GM12872 (cell line): ENCODE measurements at regions not wholly inside any gene's neighbourhood (a gene's known extent, or its start where the extent isn't known, plus 50 kb on each side); places are given as distances from the start of the nearest gene placed in this dataset.

ENCODE experiments used
- CTCF ChIP-seq: IDR thresholded peaks from 3 replicates; pipeline ENCODE4 v1.5.1; 2011; ENCODE audit warnings: low read depth, mild to moderate bottlenecking, low read length, moderate library complexity; ENCODE audit not compliant: insufficient read depth

- TF ChIP-seq CTCF: peak; percentile 53; the same call in 2 of the 3 replicates
These were observed 88.4 kb upstream of the ZNF492 start for GRCh38 chr19:22545751-22546150.

- no peak for TF ChIP-seq CTCF
These were observed 100.4 kb upstream of the ZNF492 start for GRCh38 chr19:22533761-22534160.

GRCh38 chr19:22532388-22533300, 101.5 kb upstream of the ZNF492 start:
- TF ChIP-seq CTCF: no peak

- no peak for TF ChIP-seq CTCF
These were observed 104.1 kb upstream of the ZNF492 start for GRCh38 chr19:22530042-22530441.

GRCh38 chr19:22528956-22529355, 105.2 kb upstream of the ZNF492 start:
- no peak for TF ChIP-seq CTCF

- TF ChIP-seq CTCF: no peak
These were observed 105.4 kb upstream of the ZNF98 start for GRCh38 chr19:22527554-22527953.

GRCh38 chr19:22526661-22527272, 104.6 kb upstream of the ZNF98 start:
- no peak for TF ChIP-seq CTCF
